Esophagus muscularis mucosa (tissue), 4 donors: ENCODE measurements at regions not wholly inside any gene's neighbourhood (a gene's known extent, or its start where the extent isn't known, plus 50 kb on each side); places are given as distances from the start of the nearest gene placed in this dataset.

Experiments used
- EP300 ChIP-seq: sonication (generic); formaldehyde crosslinking; IDR thresholded peaks from one replicate; pipeline ENCODE4 v1.6.1; 2017; ENCODE audit warnings: antibody characterized with exemption
- POLR2A ChIP-seq: fragments of 450-650 bp; IDR thresholded peaks from one replicate; pipeline ENCODE4 v1.6.1; 2017; ENCODE audit warnings: antibody characterized with exemption, moderate library complexity, mild to moderate bottlenecking, low read depth
- TF ChIP-seq, protein P1 (sequence below), 3 experiments: fragments of 200-600 bp in 2 of 3; fragments of 450-650 bp in 1 of 3; sonication (generic) in 2 of 3; IDR thresholded peaks; one replicate each; pipeline ENCODE4 v1.5.1; 2017 to 2019; ENCODE audit warnings: antibody characterized with exemption in 3 of 3, mild to moderate bottlenecking in 2 of 3, moderate library complexity in 1 of 3

DNA sequence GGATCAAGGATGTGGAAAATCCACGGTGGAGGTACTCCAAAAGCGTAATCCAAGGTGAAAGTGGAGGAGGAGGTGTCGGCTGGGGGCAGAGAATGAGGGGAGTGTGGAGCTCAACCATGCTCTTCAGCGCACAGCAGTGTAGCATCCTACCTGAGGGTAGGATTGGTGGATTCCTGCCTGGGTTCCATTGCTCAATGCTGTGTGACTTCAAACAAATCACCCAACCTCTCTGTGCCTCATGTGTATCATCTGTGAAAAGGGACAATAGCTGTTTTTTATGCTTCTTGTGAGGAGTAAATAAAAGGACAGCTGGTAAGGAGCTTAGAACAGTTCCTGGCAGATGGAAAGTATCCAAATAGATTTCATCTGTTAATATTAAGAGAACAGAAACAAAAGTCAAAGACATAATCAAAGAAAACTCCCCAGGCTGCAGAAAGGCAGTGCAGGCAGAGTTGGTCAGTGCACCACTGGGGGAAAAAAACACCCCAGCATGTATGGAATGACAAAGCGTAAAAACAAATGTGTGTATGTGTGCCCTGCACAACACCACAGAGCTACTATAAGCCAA is 130.0 kb upstream of the HDAC4 start:
- no peak for TF ChIP-seq POLR2A
- TF ChIP-seq, protein P1, sequence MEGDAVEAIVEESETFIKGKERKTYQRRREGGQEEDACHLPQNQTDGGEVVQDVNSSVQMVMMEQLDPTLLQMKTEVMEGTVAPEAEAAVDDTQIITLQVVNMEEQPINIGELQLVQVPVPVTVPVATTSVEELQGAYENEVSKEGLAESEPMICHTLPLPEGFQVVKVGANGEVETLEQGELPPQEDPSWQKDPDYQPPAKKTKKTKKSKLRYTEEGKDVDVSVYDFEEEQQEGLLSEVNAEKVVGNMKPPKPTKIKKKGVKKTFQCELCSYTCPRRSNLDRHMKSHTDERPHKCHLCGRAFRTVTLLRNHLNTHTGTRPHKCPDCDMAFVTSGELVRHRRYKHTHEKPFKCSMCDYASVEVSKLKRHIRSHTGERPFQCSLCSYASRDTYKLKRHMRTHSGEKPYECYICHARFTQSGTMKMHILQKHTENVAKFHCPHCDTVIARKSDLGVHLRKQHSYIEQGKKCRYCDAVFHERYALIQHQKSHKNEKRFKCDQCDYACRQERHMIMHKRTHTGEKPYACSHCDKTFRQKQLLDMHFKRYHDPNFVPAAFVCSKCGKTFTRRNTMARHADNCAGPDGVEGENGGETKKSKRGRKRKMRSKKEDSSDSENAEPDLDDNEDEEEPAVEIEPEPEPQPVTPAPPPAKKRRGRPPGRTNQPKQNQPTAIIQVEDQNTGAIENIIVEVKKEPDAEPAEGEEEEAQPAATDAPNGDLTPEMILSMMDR (IDR thresholded peaks at IDR 0.05) = no peak
- TF ChIP-seq EP300 = no peak
